G401 (cell line): ENCODE measurements at regions not wholly inside any gene's neighbourhood (a gene's known extent, or its start where the extent isn't known, plus 50 kb on each side); places are given as distances from the start of the nearest gene placed in this dataset.
"Not testable (repeated sequence)": the region's sequence is repeated elsewhere in the genome, so short reads cannot be mapped to it uniquely, and the experiment has no call there.

ENCODE experiments used
- DNase-seq: peaks from one replicate; pipeline ENCODE4 v3.0.0-alpha.2; 2015; ENCODE audit warnings: low spot score
- in situ Hi-C: cut with HindIII; loops from 2 replicates; pipeline ENCODE4 v1.10.0; 2016; ENCODE audit warnings: low sequenced_read_pairs, mixed read lengths

DNA sequence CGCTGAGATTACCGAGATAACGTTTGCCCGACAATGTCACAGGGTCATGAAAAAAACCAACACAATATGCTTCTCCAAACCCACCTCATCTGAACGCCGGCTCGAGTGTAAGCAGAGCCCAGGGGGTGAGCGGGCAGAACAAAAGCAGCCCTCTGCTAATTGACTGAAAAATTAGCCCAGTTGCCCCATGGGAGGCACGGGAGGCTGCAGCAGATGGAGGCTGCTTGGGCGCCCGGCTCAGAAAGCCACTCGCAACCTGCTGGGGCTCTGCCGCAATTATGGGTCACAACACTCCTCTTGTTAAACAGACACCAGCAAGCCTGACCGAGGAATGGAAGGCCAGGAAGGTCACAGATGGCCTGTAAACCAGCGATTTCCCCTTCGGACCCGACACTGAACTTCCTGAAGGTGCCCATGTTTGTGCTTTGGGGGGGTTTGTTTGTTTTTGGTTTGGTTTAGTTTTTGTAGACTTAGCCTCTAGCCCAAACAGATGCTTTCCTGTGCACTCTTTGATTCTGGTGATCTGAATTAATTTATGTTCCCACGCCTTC is 104.6 kb upstream of the IRX1 start:
- no peak for DNase-seq
- in situ Hi-C loops, result no loop called here

DNA sequence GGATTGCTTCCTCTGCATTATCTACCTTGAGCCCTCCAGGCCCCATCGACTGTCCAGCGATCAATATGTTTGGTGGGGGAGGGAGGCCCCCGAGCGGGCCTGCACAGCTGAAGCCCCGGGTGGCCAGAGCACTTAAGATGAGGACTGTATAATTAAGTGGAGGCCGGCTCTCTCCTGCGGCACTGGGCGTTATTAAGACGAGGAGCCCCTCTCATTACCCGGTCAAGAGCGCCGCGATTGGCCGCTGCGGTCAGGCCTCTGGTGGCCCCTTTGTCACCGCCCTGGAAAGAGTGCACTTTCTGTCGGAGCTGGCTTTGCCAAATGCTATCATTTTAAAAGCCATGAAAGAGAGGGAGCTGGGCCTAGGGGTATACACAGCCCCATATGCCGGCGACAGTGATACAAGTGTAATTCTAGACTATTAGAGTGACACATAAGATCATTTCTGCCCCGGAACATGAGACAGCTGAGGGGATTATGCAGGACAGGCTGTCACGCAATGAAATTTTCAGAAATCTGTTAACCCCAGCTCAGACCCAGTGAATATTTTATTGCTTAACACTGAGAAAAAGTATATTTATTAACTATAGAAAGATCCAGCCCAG is 106.3 kb upstream of the IRX1 start:
- in situ Hi-C loops, result no loop called here
- DNase-seq, result no peak

DNA sequence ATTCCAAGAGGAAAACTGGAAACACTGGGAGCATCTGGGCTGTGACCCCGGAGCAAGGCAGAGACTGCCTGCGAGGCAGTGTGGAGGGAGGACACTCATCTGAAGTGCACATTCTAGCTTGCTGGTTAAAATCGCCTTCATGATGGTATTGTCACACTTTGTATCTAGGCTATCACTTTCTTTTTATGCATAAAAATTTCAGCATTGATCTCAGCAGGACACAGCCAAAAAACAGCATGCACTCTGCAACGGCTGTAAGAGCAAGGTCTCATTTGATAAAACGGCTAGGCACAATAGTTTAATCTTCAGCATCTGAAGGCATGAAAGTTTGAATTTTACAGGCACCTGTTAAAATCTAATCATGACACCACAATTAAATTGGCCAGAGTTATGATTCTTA is 110.8 kb upstream of the IRX1 start:
- no peak for DNase-seq
- in situ Hi-C loops, result no loop called here

GRCh38 chr5:3481175-3481574 is 114.5 kb upstream of the IRX1 start:
- in situ Hi-C loops, result no loop called here
- no peak for DNase-seq

- no peak for DNase-seq
- in situ Hi-C loops, result no loop called here
Measured at GRCh38 chr5:3475674-3476073, 120.0 kb upstream of the IRX1 start.

GRCh38 chr5:3466392-3466791 is 129.2 kb upstream of the IRX1 start:
- DNase-seq, result no peak
- in situ Hi-C loops, result no loop called here

DNA sequence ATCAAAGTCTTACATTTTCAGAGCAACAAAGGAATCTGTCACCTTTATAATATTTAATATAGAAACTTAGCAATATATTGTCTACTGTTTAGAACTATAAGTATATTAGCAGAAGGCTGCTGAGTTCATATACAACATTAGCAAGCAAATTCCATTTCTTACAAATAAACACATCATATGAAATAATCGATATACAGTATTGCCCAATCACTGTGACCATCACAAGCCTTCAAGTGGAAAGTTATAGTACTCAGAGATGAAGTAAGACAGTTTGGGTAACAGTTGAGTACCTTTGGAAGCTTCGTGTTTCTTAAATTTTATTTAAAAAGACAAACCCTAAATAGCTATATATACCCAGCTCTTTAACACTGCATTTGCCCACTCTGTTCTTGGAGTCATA is 135.2 kb upstream of the IRX1 start:
- in situ Hi-C loops, result no loop called here
- DNase-seq, result no peak

GRCh38 chr5:3456121-3456681 is 139.4 kb upstream of the IRX1 start:
- DNase-seq, result no peak
- in situ Hi-C loops, result no loop called here

DNA sequence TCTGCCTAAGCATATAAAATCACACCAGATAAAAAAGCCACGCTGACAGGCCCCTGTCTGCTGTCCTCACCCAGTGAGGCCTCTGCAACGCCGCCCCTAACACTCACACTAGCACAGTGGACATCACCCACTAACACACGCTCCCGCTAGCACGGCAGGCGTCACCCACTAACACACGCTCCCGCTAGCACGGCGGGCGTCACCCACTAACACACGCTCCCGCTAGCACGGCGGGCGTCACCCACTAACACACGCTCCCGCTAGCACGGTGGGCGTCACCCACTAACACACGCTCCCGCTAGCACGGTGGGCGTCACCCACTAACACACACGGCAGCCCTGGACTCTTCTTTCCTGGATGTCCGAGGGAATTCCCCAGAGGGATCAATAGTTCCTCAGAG is 141.6 kb upstream of the IRX1 start:
- in situ Hi-C loops, result not testable (repeated sequence)

GRCh38 chr5:3452622-3453021 is 143.0 kb upstream of the IRX1 start:
- DNase-seq, result no peak
- in situ Hi-C loops, result no loop called here

More for the DNA sequence above, 141.6 kb upstream of the IRX1 start:
- not testable (repeated sequence) for DNase-seq

DNA sequence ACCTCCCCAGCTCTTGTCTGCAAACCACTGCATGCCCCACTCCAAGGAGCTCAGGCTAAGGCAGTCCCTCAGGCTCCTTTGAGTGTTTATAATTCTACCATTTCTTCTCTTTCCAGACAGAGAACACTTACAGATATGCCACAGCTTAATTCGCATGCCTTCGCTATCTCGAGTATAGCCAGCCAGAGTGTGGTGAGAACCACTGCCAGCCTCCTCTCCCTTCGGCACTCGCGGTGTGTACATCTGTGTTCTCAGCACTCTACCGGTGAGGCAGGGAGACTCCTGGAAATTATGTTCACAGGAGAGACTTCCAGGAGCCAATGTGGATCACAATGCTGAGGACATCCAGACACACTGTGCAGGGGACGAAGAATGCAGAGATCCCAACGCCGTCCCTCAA is 143.7 kb upstream of the IRX1 start:
- in situ Hi-C loops, result no loop called here
- no peak for DNase-seq

GRCh38 chr5:3449481-3449880 is 146.2 kb upstream of the IRX1 start:
- no peak for DNase-seq
- in situ Hi-C loops, result no loop called here

- no peak for DNase-seq
- in situ Hi-C loops, result no loop called here
Measured at GRCh38 chr5:3446410-3446809, 149.2 kb upstream of the IRX1 start.

DNA sequence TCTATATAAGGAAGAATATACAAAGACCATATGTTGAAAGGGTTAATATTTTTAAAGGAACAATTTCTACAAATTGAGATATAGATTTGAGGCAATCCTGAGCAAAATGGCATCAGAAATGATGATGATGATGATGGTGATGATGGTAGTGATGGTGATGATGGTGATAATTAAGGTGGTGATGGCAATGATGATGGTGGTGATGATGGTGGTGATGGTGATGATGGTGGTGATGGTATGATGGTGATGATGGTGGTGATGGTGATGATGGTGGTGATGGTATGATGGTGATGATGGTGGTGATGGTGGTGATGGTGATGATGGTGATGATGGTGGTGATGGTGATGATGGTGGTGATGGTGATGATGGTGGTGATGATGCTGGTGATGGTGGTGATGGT is 150.1 kb upstream of the IRX1 start:
- in situ Hi-C loops, DNase-seq: not testable (repeated sequence)

DNA sequence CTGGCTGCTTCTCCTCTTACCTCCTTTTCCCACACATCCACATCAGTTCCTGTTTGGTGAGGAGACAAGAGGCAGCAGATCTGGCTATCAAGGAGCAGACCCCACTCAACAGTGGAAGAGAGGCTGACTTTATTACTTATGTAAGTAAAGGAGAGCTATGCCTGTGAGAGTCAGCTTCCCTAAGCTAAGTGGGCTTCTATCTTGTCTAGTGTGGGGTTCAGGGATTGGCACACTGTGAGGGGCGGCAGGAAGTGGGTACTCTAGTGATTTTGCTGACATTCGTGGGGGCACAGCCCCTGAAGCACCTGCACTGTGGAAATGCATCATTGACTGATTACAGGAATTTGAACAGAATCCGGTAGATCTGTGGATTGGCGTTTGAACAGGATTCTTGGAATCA is 163.5 kb upstream of the IRX1 start:
- in situ Hi-C loops, result no loop called here

GRCh38 chr5:3430691-3431090 is 164.9 kb upstream of the IRX1 start:
- in situ Hi-C loops, result no loop called here
- DNase-seq, result no peak

More for the DNA sequence above, 163.5 kb upstream of the IRX1 start:
- no peak for DNase-seq

DNA sequence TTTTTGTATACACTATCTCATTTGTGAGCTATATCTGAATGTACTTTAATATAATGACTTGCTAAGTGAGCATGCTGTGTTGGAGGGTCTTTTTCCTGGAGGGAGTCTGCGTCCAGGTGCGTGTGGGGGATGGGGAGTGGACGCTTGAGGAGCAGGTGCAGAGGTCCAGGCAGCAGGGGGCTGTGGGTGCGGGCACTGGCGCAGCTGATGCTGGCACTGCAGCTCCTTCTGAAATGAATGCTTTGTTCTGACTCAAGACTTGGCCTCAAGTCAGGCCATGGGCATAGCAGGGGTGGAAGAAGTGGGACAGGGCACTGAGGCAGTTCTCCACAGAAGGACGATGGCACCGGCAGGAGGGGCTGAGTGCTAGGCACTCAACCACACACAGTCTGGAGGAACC is 165.7 kb upstream of the IRX1 start:
- in situ Hi-C loops, result no loop called here
- DNase-seq, result peak; percentile 3

DNA sequence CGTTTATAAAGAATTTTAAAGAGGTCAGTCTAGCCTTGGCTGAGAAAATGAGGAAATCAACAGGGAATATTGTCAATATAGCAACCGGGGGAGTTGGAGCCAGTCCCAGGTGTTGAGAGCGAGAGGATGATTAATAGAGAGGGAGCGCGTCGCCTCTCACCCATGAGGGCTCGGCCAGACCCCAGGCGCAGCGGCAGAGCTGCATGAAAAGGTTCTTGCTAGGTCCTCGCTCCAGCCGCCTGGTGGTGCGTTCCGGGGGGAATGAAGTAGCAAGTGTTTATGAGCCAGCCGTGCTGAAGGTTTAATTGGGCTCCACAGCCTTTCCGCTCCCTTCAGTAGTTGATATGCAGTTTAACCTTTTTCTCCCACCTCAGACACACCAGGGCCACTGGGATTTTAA is 167.3 kb upstream of the IRX1 start:
- in situ Hi-C loops, result no loop called here
- no peak for DNase-seq

- in situ Hi-C loops, result no loop called here
Measured at GRCh38 chr5:3424946-3425345, 170.7 kb upstream of the IRX1 start.

GRCh38 chr5:3417376-3417943 is 178.2 kb upstream of the IRX1 start:
- in situ Hi-C loops, result no loop called here

More at GRCh38 chr5:3424946-3425345, 170.7 kb upstream of the IRX1 start:
- no peak for DNase-seq

GRCh38 chr5:3414371-3414770 is 181.3 kb upstream of the IRX1 start:
- DNase-seq, result no peak
- in situ Hi-C loops, result no loop called here

More at GRCh38 chr5:3417376-3417943, 178.2 kb upstream of the IRX1 start:
- DNase-seq, result no peak
